ENCODE measurements at regions not wholly inside any gene's neighbourhood (a gene's known extent, or its start where the extent isn't known, plus 50 kb on each side); places are given as distances from the start of the nearest gene placed in this dataset.
"Not testable (repeated sequence)": the region's sequence is repeated elsewhere in the genome, so short reads cannot be mapped to it uniquely, and the experiment has no call there.

- not testable (repeated sequence) for H3K27me3 Mint-ChIP-seq (ENCODE audit: low read depth); H3K9me3 Mint-ChIP-seq; H3K36me3 Mint-ChIP-seq (ENCODE audit: insufficient read depth in 2 of 2); H3K4me1 Mint-ChIP-seq (ENCODE audit: low read depth); DNase-seq; H3K4me3 Mint-ChIP-seq; H3K27ac Mint-ChIP-seq
- ATAC-seq (replicated peaks in 1 of 2): peak; percentile 27 to 36
Measured at GRCh38 chr21:10465524-10466110, 55.8 kb upstream of the TPTE start.

DNA sequence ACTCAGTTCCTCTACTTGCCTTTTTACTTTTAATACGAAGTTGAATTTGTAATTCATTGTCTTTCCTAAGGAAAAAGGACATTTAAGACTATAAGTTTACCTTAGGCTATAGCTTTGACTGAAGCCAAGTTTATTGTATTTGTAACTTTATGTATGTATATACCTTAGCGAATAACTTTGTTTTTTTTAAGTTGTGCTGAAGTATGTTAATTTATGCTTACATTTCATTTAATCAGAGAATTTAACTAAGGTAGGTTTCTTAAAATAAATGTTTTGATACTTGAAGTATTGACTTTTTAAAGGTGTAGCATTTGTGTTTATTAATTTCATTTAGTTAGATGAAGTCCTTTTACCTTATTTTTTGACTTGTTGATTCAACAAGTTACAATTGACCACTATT, 55.2 kb upstream of the TPTE start:
- no peak for ATAC-seq (replicated peaks in 1 of 2)
- Mint-ChIP-seq H3K4me1 (ENCODE audit: low read depth) (no peaks in the 10 kb centered on the region), H3K4me3 (no peak overlapping the region), H3K27ac (no peak overlapping the region), H3K9me3 (no peaks in the 10 kb centered on the region), H3K27me3 (ENCODE audit: low read depth) (no peaks in the 10 kb centered on the region), H3K36me3 (ENCODE audit: insufficient read depth in 2 of 2) (no peaks in the 10 kb centered on the region)
- DNase-seq: no peak
